A673 (cell line): ENCODE measurements at regions not wholly inside any gene's neighbourhood (a gene's known extent, or its start where the extent isn't known, plus 50 kb on each side); places are given as distances from the start of the nearest gene placed in this dataset.

ENCODE experiments used
- BruUV-seq: library from RNA; stranded (reverse); fragments of 400-500 nt; replicated peaks from 2 replicates; lab custom pipeline; 2021; lab: Mats Ljungman, UMichigan
- CTCF ChIA-PET: fragments of 300-600 bp; sonication (Branson Sonifier 250); formaldehyde crosslinking; loops from one replicate; lab custom pipeline; 2022; ENCODE audit warnings: antibody characterized with exemption; lab: Charles Lee
- POLR2A ChIA-PET: fragments of 300-600 bp; sonication (Branson Sonifier 250); formaldehyde crosslinking; loops from one replicate; lab custom pipeline; 2022; ENCODE audit warnings: antibody characterized with exemption; ENCODE audit not compliant: low non-redundant PET; lab: Charles Lee
- DNase-seq: peaks from one replicate; pipeline ENCODE4 v3.0.0-alpha.2; 2015; ENCODE audit warnings: low spot score
- H3K27ac ChIP-seq: fragments of 200-600 bp; sonication (generic); 2 replicates; pipeline ENCODE4 v1.5.1; 2016; ENCODE audit warnings: mixed run types, low read depth, mild to moderate bottlenecking, mixed read lengths, antibody characterized with exemption, low read length; ENCODE audit not compliant: poor library complexity, severe bottlenecking
- H3K27me3 ChIP-seq: fragments of 200-600 bp; sonication (generic); replicated peaks from 2 replicates; pipeline ENCODE4 v1.6.1; 2017; ENCODE audit warnings: mixed run types, low read depth, mild to moderate bottlenecking, mixed read lengths, antibody characterized with exemption, low read length; ENCODE audit not compliant: insufficient read depth, poor library complexity
- H3K36me3 ChIP-seq: fragments of 200-600 bp; sonication (generic); 2 replicates; pipeline ENCODE4 v1.6.1; 2016; ENCODE audit warnings: mixed run types, mild to moderate bottlenecking, mixed read lengths, antibody characterized with exemption, low read length; ENCODE audit not compliant: insufficient read depth, poor library complexity, severe bottlenecking
- H3K4me1 ChIP-seq: fragments of 200-600 bp; sonication (generic); 2 replicates; pipeline ENCODE4 v1.6.1; 2017; ENCODE audit warnings: mixed run types, mild to moderate bottlenecking, mixed read lengths, antibody characterized with exemption, low read length; ENCODE audit not compliant: insufficient read depth, poor library complexity, severe bottlenecking
- H3K4me3 ChIP-seq: fragments of 200-600 bp; sonication (generic); 2 replicates; pipeline ENCODE4 v1.5.1; 2016; ENCODE audit warnings: low read depth, mixed run types, mild to moderate bottlenecking, mixed read lengths, low read length; ENCODE audit not compliant: poor library complexity, severe bottlenecking
- H3K9me3 ChIP-seq: fragments of 200-600 bp; sonication (generic); 2 replicates; pipeline ENCODE4 v1.6.1; 2016; ENCODE audit warnings: mixed run types, low read depth, mild to moderate bottlenecking, mixed read lengths, antibody characterized with exemption, low read length; ENCODE audit not compliant: poor library complexity, severe bottlenecking
- CTCF ChIP-seq: fragments of 300-800, 200-600 bp; sonication (generic); conservative IDR thresholded peaks from 2 replicates; pipeline ENCODE4 v1.5.1; 2017; ENCODE audit warnings: low read depth, mild to moderate bottlenecking, antibody characterized with exemption, low read length, moderate library complexity, mixed read lengths
- EZH2 ChIP-seq: fragments of 200-600 bp; sonication (generic); IDR thresholded peaks from 2 replicates; pipeline ENCODE4 v1.6.1; 2017; ENCODE audit warnings: borderline replicate concordance, low read depth, mild to moderate bottlenecking, mixed read lengths, antibody characterized with exemption, low read length; ENCODE audit not compliant: poor library complexity, severe bottlenecking
- intact Hi-C: fragments of 100-400 bp; cut with micrococcal nuclease; formaldehyde crosslinking; loops from one replicate; pipeline ENCODE4 v1.10.0; 2022; ENCODE audit not compliant: unreplicated experiment

- no peaks in the 10 kb centered on the region for H3K36me3 ChIP-seq
- CTCF ChIA-PET, result no interaction called here
- no peaks in the 10 kb centered on the region for H3K27me3 ChIP-seq
- H3K9me3 ChIP-seq, result no peaks in the 10 kb centered on the region
- no peak for DNase-seq
- H3K4me3 ChIP-seq, result no peak overlapping the region
- TF ChIP-seq EZH2 (no peak), CTCF (no peak)
- peaks cover 61% of the 10 kb centered on the region for H3K4me1 ChIP-seq
- H3K27ac ChIP-seq, result no peak overlapping the region
- POLR2A ChIA-PET, result no interaction called here
- intact Hi-C loops, result no loop called here
- no TSS peak for BruUV-seq
These were observed 1185.9 kb upstream of the TMEM132C start for GRCh38 chr12:127081058-127081457.

- ChIA-PET CTCF (no interaction called here), POLR2A (no interaction called here)
- BruUV-seq, result TSS peak; percentile 97
- Histone ChIP-seq H3K9me3 (no peaks in the 10 kb centered on the region), H3K4me3 (peak overlapping the region; percentile 25), H3K27me3 (no peaks in the 10 kb centered on the region), H3K4me1 (peaks cover 43% of the 10 kb centered on the region), H3K27ac (peak overlapping the region; percentile 55), H3K36me3 (no peaks in the 10 kb centered on the region)
- no peak for TF ChIP-seq CTCF
- TF ChIP-seq EZH2, result no peak
- DNase-seq, result peak; percentile 86
- intact Hi-C loops, result no loop called here
These were observed 1183.7 kb upstream of the TMEM132C start for GRCh38 chr12:127083008-127083949.

GRCh38 chr12:127101076-127101475, 1165.9 kb upstream of the TMEM132C start:
- POLR2A ChIA-PET, result no interaction called here
- intact Hi-C loops, result loop anchor here (10.0 kb wide), 1 partner anchor 574 kb away; no protein-coding TSS in a partner anchor
- CTCF ChIA-PET, result no interaction called here
- no peaks in the 10 kb centered on the region for H3K4me1 ChIP-seq
- H3K36me3 ChIP-seq, result no peaks in the 10 kb centered on the region
- H3K9me3 ChIP-seq, result no peaks in the 10 kb centered on the region
- no peak for DNase-seq
- no peak for TF ChIP-seq CTCF
- TF ChIP-seq EZH2, result no peak
- no TSS peak for BruUV-seq
- no peak overlapping the region for H3K27ac ChIP-seq
- no peak overlapping the region for H3K4me3 ChIP-seq
- no peaks in the 10 kb centered on the region for H3K27me3 ChIP-seq
